GM12878 (cell line): ENCODE measurements at regions not wholly inside any gene's neighbourhood (a gene's known extent, or its start where the extent isn't known, plus 50 kb on each side); places are given as distances from the start of the nearest gene placed in this dataset.

Source experiments
- ATAC-seq: fragments of 200-7000 bp; cut with Tn5 transposase; 3 replicates; pipeline ENCODE4 v1.9.1; 2020; ENCODE audit warnings: mild to moderate bottlenecking, moderate library complexity
- BruUV-seq: library from RNA; stranded (reverse); fragments of 400-500 nt; replicated peaks from 2 replicates; lab custom pipeline; 2021; lab: Mats Ljungman, UMichigan
- CTCF ChIA-PET: fragments of 300-600 bp; sonication (Branson Sonifier 250); formaldehyde crosslinking; extraction: SDS; loops from one replicate; lab custom pipeline; 2021; ENCODE audit warnings: inconsistent platforms; lab: Yijun Ruan, JAX
- POLR2A ChIA-PET: fragments of 350-600 bp; formaldehyde crosslinking; extraction: SDS; loops from one replicate; lab custom pipeline; 2021; ENCODE audit warnings: inconsistent platforms; lab: Charles Lee
- RAD21 ChIA-PET: fragments of 300-600 bp; sonication (Branson Sonifier 250); formaldehyde crosslinking; loops from one replicate; lab custom pipeline; 2023; ENCODE audit warnings: antibody characterized with exemption; ENCODE audit not compliant: unreplicated experiment; lab: Charles Lee
- SMC1A ChIA-PET: fragments of 300-600 bp; sonication (Branson Sonifier 250); formaldehyde crosslinking; loops from one replicate; lab custom pipeline; 2023; ENCODE audit not compliant: unreplicated experiment, uncharacterized antibody; lab: Charles Lee
- DNase-seq: peaks from one replicate; pipeline ENCODE4 v3.0.0-alpha.2; 2011; ENCODE audit warnings: low read depth, low spot score
- FAIRE-seq: peaks from 3 replicates; lab custom pipeline; 2011; peaks lifted over from hg19 to GRCh38; lab: Jason Lieb, UNC
- H2AFZ ChIP-seq: 2 replicates; pipeline ENCODE4 v1.6.0; 2011; ENCODE audit warnings: low read depth, low read length, control low read depth; ENCODE audit not compliant: control insufficient read depth
- H3K27ac ChIP-seq: 2 replicates; pipeline ENCODE4 v1.5.1; 2011; ENCODE audit warnings: control low read depth; ENCODE audit not compliant: control insufficient read depth, insufficient read depth
- H3K27me3 ChIP-seq, 2 experiments: replicated peaks in 1 of 2; 2 replicates each; pipeline versions ENCODE4 v1.6.0 to v1.6.1; 2011; ENCODE audit warnings: low read length in 1 of 2; ENCODE audit not compliant: control insufficient read depth in 2 of 2, insufficient read depth in 2 of 2
- H3K36me3 ChIP-seq, 2 experiments: 2 replicates each; pipeline ENCODE4 v1.5.1; 2011; ENCODE audit warnings: low read length in 1 of 2; ENCODE audit not compliant: control insufficient read depth in 2 of 2, insufficient read depth in 2 of 2
- H3K4me1 ChIP-seq: 2 replicates; pipeline ENCODE4 v1.6.1; 2011; ENCODE audit warnings: mild to moderate bottlenecking, low read length, moderate library complexity, mixed read lengths; ENCODE audit not compliant: control insufficient read depth, insufficient read depth
- H3K4me2 ChIP-seq: 2 replicates; pipeline ENCODE4 v1.6.0; 2011; ENCODE audit warnings: control low read depth; ENCODE audit not compliant: control insufficient read depth, insufficient read depth
- H3K4me3 ChIP-seq: fragments of 200-600 bp; sonication (generic); 2 replicates; pipeline ENCODE4 v1.5.1; 2016
- H3K79me2 ChIP-seq: 2 replicates; pipeline ENCODE4 v1.6.0; 2011; ENCODE audit warnings: low read length; ENCODE audit not compliant: control insufficient read depth, insufficient read depth
- H3K9ac ChIP-seq: 2 replicates; pipeline ENCODE4 v1.8.0; 2011; ENCODE audit warnings: low read length, control low read depth, mixed read lengths; ENCODE audit not compliant: control insufficient read depth, insufficient read depth
- H3K9me3 ChIP-seq: replicated peaks from 3 replicates; pipeline ENCODE4 v1.5.1; 2011; ENCODE audit warnings: mild to moderate bottlenecking, low read length; ENCODE audit not compliant: control insufficient read depth, insufficient read depth
- H4K20me1 ChIP-seq: 2 replicates; pipeline ENCODE4 v1.6.0; 2011; ENCODE audit not compliant: control insufficient read depth, insufficient read depth
- GATAD2B ChIP-seq: fragments of 450-650 bp; conservative IDR thresholded peaks from 2 replicates; pipeline ENCODE4 v1.6.1; 2017; ENCODE audit warnings: low read depth, mild to moderate bottlenecking, moderate library complexity
- MEF2B ChIP-seq: fragments of 450-650 bp; IDR thresholded peaks from 2 replicates; pipeline ENCODE4 v1.6.1; 2018; ENCODE audit warnings: mild to moderate bottlenecking, moderate library complexity; ENCODE audit not compliant: partially characterized antibody, poor library complexity, severe bottlenecking
- NR2F1 ChIP-seq: fragments of 450-650 bp; conservative IDR thresholded peaks from 2 replicates; pipeline ENCODE4 v1.6.1; 2017; ENCODE audit warnings: mild to moderate bottlenecking
- POLR2A ChIP-seq: IDR thresholded peaks from 2 replicates; pipeline ENCODE4 v1.6.1; 2011; ENCODE audit warnings: low read depth, mild to moderate bottlenecking, low read length
- RAD51 ChIP-seq: fragments of 450-650 bp; IDR thresholded peaks from 2 replicates; pipeline ENCODE4 v1.6.1; 2016; ENCODE audit warnings: moderate library complexity, mild to moderate bottlenecking, inconsistent platforms
- SMC3 ChIP-seq: IDR thresholded peaks from 2 replicates; pipeline ENCODE4 v1.6.1; 2011; ENCODE audit warnings: low read length, improper control_type of control experiment, borderline replicate concordance
- STAT1 ChIP-seq: fragments of 450-650 bp; conservative IDR thresholded peaks from 2 replicates; pipeline ENCODE4 v1.6.1; 2014; ENCODE audit warnings: antibody characterized with exemption, mild to moderate bottlenecking
- WGBS: methylation state at CpG from one replicate; pipeline ENCODE4 v1.1.6; 2016; ENCODE audit warnings: low lambda C conversion rate; ENCODE audit not compliant: insufficient replicate concordance, insufficient coverage; ENCODE audit errors: missing lambda C conversion rate; 5-methylcytosine and 5-hydroxymethylcytosine counted together
- in situ Hi-C: fragments of 300-500 bp; cut with MboI; formaldehyde crosslinking; loops from 9 replicates; pipeline ENCODE4 v1.14.3; 2018; ENCODE audit warnings: mixed read lengths
- intact Hi-C: fragments of 100-400 bp; cut with micrococcal nuclease; formaldehyde crosslinking; loops from one replicate; pipeline ENCODE4 v1.14.2; 2022; ENCODE audit not compliant: unreplicated experiment
- TF ChIP-seq, protein P1 (sequence below): fragments of 450-650 bp; IDR thresholded peaks from 2 replicates; pipeline ENCODE4 v1.6.1; 2017; ENCODE audit warnings: antibody characterized with exemption, mild to moderate bottlenecking, moderate library complexity
- TF ChIP-seq, protein P2 (sequence below): IDR thresholded peaks from 2 replicates; pipeline ENCODE4 v1.6.1; 2011; ENCODE audit warnings: mild to moderate bottlenecking, low read depth, low read length, moderate library complexity; ENCODE audit not compliant: insufficient replicate concordance
- TF ChIP-seq, protein P3 (sequence below): fragments of 450-650 bp; IDR thresholded peaks from 2 replicates; pipeline ENCODE4 v1.6.1; 2017; ENCODE audit warnings: low read depth, mild to moderate bottlenecking, moderate library complexity

DNA sequence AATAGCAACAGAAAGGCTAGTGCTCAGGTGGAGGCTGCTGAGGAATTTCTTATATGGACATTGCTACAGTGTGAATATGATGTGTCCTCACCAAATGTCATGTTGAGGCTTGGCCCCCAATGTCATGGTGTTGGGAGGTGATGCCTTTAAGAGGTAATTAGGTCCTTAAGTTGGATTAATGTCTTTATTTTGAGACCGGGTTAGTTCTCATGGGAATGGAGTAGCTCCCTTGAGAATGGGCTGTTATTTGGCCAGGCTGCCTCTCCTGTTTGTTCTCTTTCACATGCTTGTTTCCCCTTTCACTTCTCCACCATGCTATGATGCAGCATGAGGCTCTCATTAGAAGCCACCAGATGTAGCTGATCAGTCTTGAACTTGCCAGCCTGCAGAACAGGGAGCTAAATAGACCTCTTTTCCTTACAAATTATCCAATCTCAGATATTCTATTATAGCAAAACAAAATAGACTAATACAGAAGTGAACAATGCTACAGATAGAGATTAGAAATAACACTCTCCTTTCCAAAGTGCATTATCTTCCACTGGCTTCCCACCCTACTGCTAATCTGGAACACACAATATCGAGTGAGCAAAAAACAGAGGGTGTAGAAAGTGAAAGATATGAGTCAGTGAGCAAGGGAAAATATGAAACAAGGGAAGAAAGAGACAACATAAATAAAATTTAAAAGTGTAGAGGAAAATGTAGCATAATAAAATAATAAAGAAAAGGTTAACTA is 160.2 kb downstream of the NTMT2 start:
- no peak overlapping the region; the same call in 1 of the 2 replicates for H3K4me2 ChIP-seq
- H3K36me3 ChIP-seq = no peaks in the 10 kb centered on the region
- no peaks in the 10 kb centered on the region for H3K4me1 ChIP-seq
- H3K27me3 ChIP-seq = no peaks in the 10 kb centered on the region
- BruUV-seq = no TSS peak
- H3K9me3 ChIP-seq = no peaks in the 10 kb centered on the region; the same call in 2 of the 3 replicates
- no peak for FAIRE-seq
- ChIA-PET POLR2A (no interaction called here), SMC1A (interaction anchor here (0.7 to 1.2 kb wide), 6 partner anchors 12 to 235 kb away, joined by 3 to 6 read pairs (median 4); no protein-coding TSS in a partner anchor), CTCF (interaction anchor here (0.8 kb wide), 1 partner anchor 10 kb away, joined by 3 read pairs; no protein-coding TSS in a partner anchor), RAD21 (interaction anchor here (0.6 to 1.7 kb wide), 3 partner anchors 14 to 215 kb away, joined by 3 to 5 read pairs (median 3); no protein-coding TSS in a partner anchor)
- intact Hi-C loops (no loop called here), in situ Hi-C loops (no loop called here)
- no peaks in the 10 kb centered on the region for H4K20me1 ChIP-seq
- H2AFZ ChIP-seq = no peak overlapping the region; the same call in 1 of the 2 replicates
- WGBS = 0% methylated on average over 2 of the region's 2 CpGs
- TF ChIP-seq SMC3 (no peak), GATAD2B (0 out of 2 replicates have a peak, but pooled peaks have one; percentile 29), POLR2A (no peak), MEF2B (peak; percentile 90)
- no peak overlapping the region for H3K4me3 ChIP-seq
- H3K27ac ChIP-seq = no peak overlapping the region
- peak; percentile 16 for DNase-seq
- no peak overlapping the region for H3K9ac ChIP-seq
- H3K79me2 ChIP-seq = no peaks in the 10 kb centered on the region
- ATAC-seq = peak; percentile 52; the same call in 2 of the 3 replicates

DNA sequence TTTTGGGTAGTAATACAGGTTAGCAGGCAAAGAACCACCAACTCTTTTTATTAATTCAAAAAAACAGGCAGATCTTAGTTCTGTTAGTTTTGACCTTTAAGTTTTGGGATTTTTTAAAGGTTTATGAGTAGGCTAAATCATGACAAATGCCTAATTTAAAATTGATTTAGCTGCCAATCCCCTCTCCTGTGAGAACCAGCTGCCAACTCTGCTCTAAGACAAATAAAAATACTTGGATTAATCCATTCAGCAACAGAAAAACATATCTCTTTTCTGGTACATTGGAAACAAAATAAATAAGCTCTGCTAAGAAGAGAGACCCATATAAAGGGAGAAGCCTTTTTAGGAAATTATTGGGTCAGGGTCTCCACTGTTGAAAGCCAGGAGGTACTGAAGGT is 160.8 kb downstream of the NTMT2 start:
- ChIA-PET RAD21 (interaction anchor here (1.7 kb wide), 2 partner anchors 13 to 26 kb away, joined by 3 to 5 read pairs; no protein-coding TSS in a partner anchor), SMC1A (interaction anchor here (0.9 to 2.4 kb wide), 6 partner anchors 8 to 40 kb away, joined by 3 to 6 read pairs (median 4); no protein-coding TSS in a partner anchor), POLR2A (no interaction called here), CTCF (interaction anchor here (0.8 kb wide), 1 partner anchor 10 kb away, joined by 3 read pairs; no protein-coding TSS in a partner anchor)
- DNase-seq (no peak), ATAC-seq (no peak), FAIRE-seq (no peak)
- intact Hi-C loops (no loop called here), in situ Hi-C loops (no loop called here)
- Histone ChIP-seq H4K20me1 (no peaks in the 10 kb centered on the region), H3K9ac (no peak overlapping the region), H2AFZ (no peak overlapping the region), H3K27me3 (no peaks in the 10 kb centered on the region), H3K4me1 (no peaks in the 10 kb centered on the region), H3K27ac (no peak overlapping the region), H3K79me2 (no peaks in the 10 kb centered on the region), H3K9me3 (no peaks in the 10 kb centered on the region; the same call in 2 of the 3 replicates), H3K4me3 (no peak overlapping the region), H3K36me3 (no peaks in the 10 kb centered on the region), H3K4me2 (no peak overlapping the region)
- BruUV-seq = no TSS peak
- TF ChIP-seq GATAD2B = no peak
- TF ChIP-seq STAT1 = no peak
- TF ChIP-seq RAD51 = no peak
- TF ChIP-seq, protein P1, sequence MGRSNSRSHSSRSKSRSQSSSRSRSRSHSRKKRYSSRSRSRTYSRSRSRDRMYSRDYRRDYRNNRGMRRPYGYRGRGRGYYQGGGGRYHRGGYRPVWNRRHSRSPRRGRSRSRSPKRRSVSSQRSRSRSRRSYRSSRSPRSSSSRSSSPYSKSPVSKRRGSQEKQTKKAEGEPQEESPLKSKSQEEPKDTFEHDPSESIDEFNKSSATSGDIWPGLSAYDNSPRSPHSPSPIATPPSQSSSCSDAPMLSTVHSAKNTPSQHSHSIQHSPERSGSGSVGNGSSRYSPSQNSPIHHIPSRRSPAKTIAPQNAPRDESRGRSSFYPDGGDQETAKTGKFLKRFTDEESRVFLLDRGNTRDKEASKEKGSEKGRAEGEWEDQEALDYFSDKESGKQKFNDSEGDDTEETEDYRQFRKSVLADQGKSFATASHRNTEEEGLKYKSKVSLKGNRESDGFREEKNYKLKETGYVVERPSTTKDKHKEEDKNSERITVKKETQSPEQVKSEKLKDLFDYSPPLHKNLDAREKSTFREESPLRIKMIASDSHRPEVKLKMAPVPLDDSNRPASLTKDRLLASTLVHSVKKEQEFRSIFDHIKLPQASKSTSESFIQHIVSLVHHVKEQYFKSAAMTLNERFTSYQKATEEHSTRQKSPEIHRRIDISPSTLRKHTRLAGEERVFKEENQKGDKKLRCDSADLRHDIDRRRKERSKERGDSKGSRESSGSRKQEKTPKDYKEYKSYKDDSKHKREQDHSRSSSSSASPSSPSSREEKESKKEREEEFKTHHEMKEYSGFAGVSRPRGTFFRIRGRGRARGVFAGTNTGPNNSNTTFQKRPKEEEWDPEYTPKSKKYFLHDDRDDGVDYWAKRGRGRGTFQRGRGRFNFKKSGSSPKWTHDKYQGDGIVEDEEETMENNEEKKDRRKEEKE = no peak
- TF ChIP-seq, protein P2, sequence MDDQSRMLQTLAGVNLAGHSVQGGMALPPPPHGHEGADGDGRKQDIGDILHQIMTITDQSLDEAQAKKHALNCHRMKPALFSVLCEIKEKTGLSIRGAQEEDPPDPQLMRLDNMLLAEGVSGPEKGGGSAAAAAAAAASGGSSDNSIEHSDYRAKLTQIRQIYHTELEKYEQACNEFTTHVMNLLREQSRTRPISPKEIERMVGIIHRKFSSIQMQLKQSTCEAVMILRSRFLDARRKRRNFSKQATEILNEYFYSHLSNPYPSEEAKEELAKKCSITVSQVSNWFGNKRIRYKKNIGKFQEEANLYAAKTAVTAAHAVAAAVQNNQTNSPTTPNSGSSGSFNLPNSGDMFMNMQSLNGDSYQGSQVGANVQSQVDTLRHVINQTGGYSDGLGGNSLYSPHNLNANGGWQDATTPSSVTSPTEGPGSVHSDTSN = no peak
- TF ChIP-seq, protein P3, sequence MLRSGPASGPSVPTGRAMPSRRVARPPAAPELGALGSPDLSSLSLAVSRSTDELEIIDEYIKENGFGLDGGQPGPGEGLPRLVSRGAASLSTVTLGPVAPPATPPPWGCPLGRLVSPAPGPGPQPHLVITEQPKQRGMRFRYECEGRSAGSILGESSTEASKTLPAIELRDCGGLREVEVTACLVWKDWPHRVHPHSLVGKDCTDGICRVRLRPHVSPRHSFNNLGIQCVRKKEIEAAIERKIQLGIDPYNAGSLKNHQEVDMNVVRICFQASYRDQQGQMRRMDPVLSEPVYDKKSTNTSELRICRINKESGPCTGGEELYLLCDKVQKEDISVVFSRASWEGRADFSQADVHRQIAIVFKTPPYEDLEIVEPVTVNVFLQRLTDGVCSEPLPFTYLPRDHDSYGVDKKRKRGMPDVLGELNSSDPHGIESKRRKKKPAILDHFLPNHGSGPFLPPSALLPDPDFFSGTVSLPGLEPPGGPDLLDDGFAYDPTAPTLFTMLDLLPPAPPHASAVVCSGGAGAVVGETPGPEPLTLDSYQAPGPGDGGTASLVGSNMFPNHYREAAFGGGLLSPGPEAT = no peak
- no peak for TF ChIP-seq NR2F1
